CD4-positive, CD25-positive, alpha-beta regulatory T cell (primary cell): ENCODE measurements at regions not wholly inside any gene's neighbourhood (a gene's known extent, or its start where the extent isn't known, plus 50 kb on each side); places are given as distances from the start of the nearest gene placed in this dataset.

Source experiments
- ATAC-seq, 2 donors: fragments of 150-1000 bp; cut with Tn5 transposase; one replicate each; pipeline ENCODE4 v1.10.0; 2021; ENCODE audit warnings: low read depth in 2 of 2, moderate number of reproducible peaks in 2 of 2, moderate library complexity in 1 of 2
- DNase-seq, 3 donors: peaks; one replicate each; pipeline versions ENCODE4 v3.0.0 to v3.0.0-alpha.2; 2012 to 2022; ENCODE audit warnings: mixed read lengths in 1 of 3
- H3K27ac ChIP-seq: one replicate; pipeline ENCODE4 v1.7.0; 2013; ENCODE audit warnings: mild to moderate bottlenecking, low read length; ENCODE audit not compliant: insufficient read depth, poor library complexity, severe bottlenecking
- H3K27me3 ChIP-seq: one replicate; pipeline ENCODE4 v1.7.0; 2013; ENCODE audit warnings: low read length; ENCODE audit not compliant: control insufficient read depth, insufficient read depth
- H3K36me3 ChIP-seq: one replicate; pipeline ENCODE4 v1.7.0; 2013; ENCODE audit warnings: mild to moderate bottlenecking, low read length, moderate library complexity; ENCODE audit not compliant: control insufficient read depth, insufficient read depth
- H3K4me1 ChIP-seq: 2 replicates; pipeline ENCODE4 v1.7.0; 2013; ENCODE audit warnings: mild to moderate bottlenecking, low read length; ENCODE audit not compliant: insufficient read depth, control insufficient read depth, poor library complexity, severe bottlenecking
- H3K4me3 ChIP-seq: one replicate; pipeline ENCODE4 v1.7.0; 2013; ENCODE audit warnings: low read depth, mild to moderate bottlenecking, low read length, moderate library complexity
- H3K9me3 ChIP-seq, 2 experiments: 1 replicate in 1 of 2; 2 replicates in 1 of 2; pipeline ENCODE4 v1.7.0; 2013; ENCODE audit warnings: low read length in 2 of 2, mild to moderate bottlenecking in 1 of 2, moderate library complexity in 1 of 2; ENCODE audit not compliant: control insufficient read depth in 2 of 2
- H3K27ac Mint-ChIP-seq, 3 donors: one replicate each; pipeline ENCODE4 v1.8.0; 2020 to 2022; ENCODE audit warnings: mild to moderate bottlenecking in 3 of 3, mixed read lengths in 3 of 3, moderate library complexity in 2 of 3
- H3K27me3 Mint-ChIP-seq: one replicate; pipeline ENCODE4 v1.8.0; 2022; ENCODE audit warnings: mild to moderate bottlenecking, mixed read lengths
- H3K36me3 Mint-ChIP-seq: one replicate; pipeline ENCODE4 v1.8.0; 2020; ENCODE audit warnings: mixed read lengths
- H3K4me1 Mint-ChIP-seq, 4 donors: one replicate each; pipeline ENCODE4 v1.8.0; 2020 to 2022; ENCODE audit warnings: mixed read lengths in 4 of 4, mild to moderate bottlenecking in 1 of 4
- H3K4me3 Mint-ChIP-seq, 4 donors: one replicate each; pipeline ENCODE4 v1.8.0; 2020 to 2022; ENCODE audit warnings: mild to moderate bottlenecking in 4 of 4, mixed read lengths in 4 of 4, moderate library complexity in 3 of 4
- H3K9me3 Mint-ChIP-seq, 7 donors: one replicate each; pipeline ENCODE4 v1.8.0; 2020 to 2022; ENCODE audit warnings: mixed read lengths in 7 of 7, mild to moderate bottlenecking in 3 of 7, moderate library complexity in 2 of 7

DNA sequence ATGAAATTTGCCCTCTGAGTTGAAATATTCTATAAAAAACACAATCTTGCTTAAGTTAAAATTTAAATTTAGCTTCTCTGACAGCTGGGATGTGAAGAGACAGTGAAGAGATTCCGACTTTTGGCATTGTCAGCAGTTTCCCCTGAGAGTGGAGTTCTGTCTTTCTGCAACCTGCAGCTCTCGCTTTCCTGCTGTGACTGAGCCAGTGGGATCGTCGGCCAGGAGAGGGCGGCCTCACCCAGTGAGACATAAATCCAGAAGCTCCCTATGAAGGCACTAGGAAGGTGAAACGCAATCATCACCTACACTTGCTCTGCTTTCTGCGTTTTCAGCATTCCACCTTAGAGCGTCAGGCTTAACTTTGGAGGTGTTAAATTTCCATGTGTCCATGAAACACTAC lies 75.4 kb upstream of the HNMT start:
- peaks cover 4% of the 10 kb centered on the region for H3K27me3 Mint-ChIP-seq
- peaks cover 0 to 5% (median 0%) of the 10 kb centered on the region in 7 donors for H3K9me3 Mint-ChIP-seq

GRCh38 chr2:137892739-137893138 lies 71.5 kb upstream of the HNMT start:
- Mint-ChIP-seq H3K36me3 (no peaks in the 10 kb centered on the region), H3K9me3 (no peaks in the 10 kb centered on the region), H3K27me3 (no peaks in the 10 kb centered on the region), H3K27ac (no peak overlapping the region), H3K4me1 (no peaks in the 10 kb centered on the region), H3K4me3 (no peak overlapping the region)
- no peaks in the 10 kb centered on the region for H3K36me3 ChIP-seq
- no peaks in the 10 kb centered on the region for H3K4me1 ChIP-seq
- DNase-seq: no peak
- ATAC-seq: no peak
- no peak overlapping the region for H3K27ac ChIP-seq
- no peak overlapping the region for H3K4me3 ChIP-seq
- H3K9me3 ChIP-seq: no peaks in the 10 kb centered on the region
- H3K27me3 ChIP-seq: no peaks in the 10 kb centered on the region

More for the DNA sequence above, 75.4 kb upstream of the HNMT start:
- no peaks in the 10 kb centered on the region for H3K36me3 ChIP-seq
- H3K27ac Mint-ChIP-seq: no peak overlapping the region
- H3K4me1 ChIP-seq: no peaks in the 10 kb centered on the region
- H3K4me1 Mint-ChIP-seq: no peaks in the 10 kb centered on the region
- no peaks in the 10 kb centered on the region for H3K9me3 ChIP-seq
- DNase-seq (no peak), ATAC-seq (no peak)
- H3K4me3 Mint-ChIP-seq: no peak overlapping the region
- H3K27me3 ChIP-seq: no peaks in the 10 kb centered on the region
- no peak overlapping the region for H3K4me3 ChIP-seq
- H3K27ac ChIP-seq: no peak overlapping the region
- H3K36me3 Mint-ChIP-seq: no peaks in the 10 kb centered on the region

- Mint-ChIP-seq H3K9me3 (no peaks in the 10 kb centered on the region), H3K36me3 (no peaks in the 10 kb centered on the region), H3K27me3 (no peaks in the 10 kb centered on the region), H3K4me1 (no peaks in the 10 kb centered on the region), H3K4me3 (no peak overlapping the region), H3K27ac (no peak overlapping the region)
- H3K36me3 ChIP-seq: no peaks in the 10 kb centered on the region
- no peak overlapping the region for H3K27ac ChIP-seq
- no peak for ATAC-seq
- no peak overlapping the region for H3K4me3 ChIP-seq
- H3K27me3 ChIP-seq: no peaks in the 10 kb centered on the region
- no peaks in the 10 kb centered on the region for H3K4me1 ChIP-seq
- no peaks in the 10 kb centered on the region for H3K9me3 ChIP-seq
- DNase-seq: no peak
These were observed 71.1 kb upstream of the HNMT start for GRCh38 chr2:137893145-137893544.

GRCh38 chr2:137896467-137896866 lies 67.8 kb upstream of the HNMT start:
- H3K9me3 ChIP-seq: no peaks in the 10 kb centered on the region

DNA sequence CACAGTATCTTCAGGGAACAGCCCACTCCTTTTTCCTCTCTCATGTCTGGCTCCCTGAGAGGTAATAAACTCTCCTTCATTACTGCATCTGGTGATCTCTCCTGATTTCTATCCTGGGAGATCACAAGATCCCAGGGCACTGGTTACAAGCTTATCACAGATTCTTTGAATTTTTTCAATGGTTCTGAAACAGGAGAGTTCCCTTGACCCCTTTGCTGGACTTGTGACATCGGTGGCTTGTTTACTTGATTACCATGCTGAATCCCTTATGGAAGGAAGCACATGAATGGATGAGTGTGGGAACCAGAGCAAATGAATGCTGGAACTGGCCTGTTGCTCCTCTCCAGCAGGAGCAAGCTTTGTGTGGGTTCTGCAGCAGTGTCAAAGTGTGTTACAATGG lies 67.2 kb upstream of the HNMT start:
- no peak for ATAC-seq
- H3K4me3 ChIP-seq: no peak overlapping the region
- Mint-ChIP-seq H3K4me3 (no peak overlapping the region), H3K27me3 (no peaks in the 10 kb centered on the region), H3K4me1 (no peaks in the 10 kb centered on the region), H3K36me3 (no peaks in the 10 kb centered on the region), H3K27ac (no peak overlapping the region), H3K9me3 (no peaks in the 10 kb centered on the region)
- H3K9me3 ChIP-seq: no peaks in the 10 kb centered on the region
- H3K36me3 ChIP-seq: no peaks in the 10 kb centered on the region
- H3K27ac ChIP-seq: no peak overlapping the region
- H3K4me1 ChIP-seq: no peaks in the 10 kb centered on the region
- no peaks in the 10 kb centered on the region for H3K27me3 ChIP-seq
- DNase-seq: no peak

More at GRCh38 chr2:137896467-137896866, 67.8 kb upstream of the HNMT start:
- no peaks in the 10 kb centered on the region for H3K4me1 Mint-ChIP-seq
- H3K36me3 Mint-ChIP-seq: no peaks in the 10 kb centered on the region
- no peak overlapping the region for H3K27ac ChIP-seq
- no peak overlapping the region for H3K27ac Mint-ChIP-seq
- no peaks in the 10 kb centered on the region for H3K4me1 ChIP-seq
- no peaks in the 10 kb centered on the region for H3K9me3 Mint-ChIP-seq
- DNase-seq (no peak), ATAC-seq (no peak)
- no peaks in the 10 kb centered on the region for H3K36me3 ChIP-seq
- H3K4me3 Mint-ChIP-seq: no peak overlapping the region
- no peaks in the 10 kb centered on the region for H3K27me3 Mint-ChIP-seq
- no peaks in the 10 kb centered on the region for H3K27me3 ChIP-seq
- H3K4me3 ChIP-seq: no peak overlapping the region

- Histone ChIP-seq H3K36me3 (no peaks in the 10 kb centered on the region), H3K9me3 (no peaks in the 10 kb centered on the region), H3K4me3 (no peak overlapping the region), H3K27ac (no peak overlapping the region), H3K27me3 (no peaks in the 10 kb centered on the region), H3K4me1 (no peaks in the 10 kb centered on the region)
- Mint-ChIP-seq H3K27ac (no peak overlapping the region), H3K27me3 (no peaks in the 10 kb centered on the region), H3K36me3 (no peaks in the 10 kb centered on the region), H3K4me3 (no peak overlapping the region), H3K4me1 (no peaks in the 10 kb centered on the region), H3K9me3 (no peaks in the 10 kb centered on the region)
- ATAC-seq (no peak), DNase-seq (no peak)
These were observed 63.7 kb upstream of the HNMT start for GRCh38 chr2:137900421-137901141.

GRCh38 chr2:137910641-137911040 lies 53.6 kb upstream of the HNMT start:
- Histone ChIP-seq H3K27me3 (no peaks in the 10 kb centered on the region), H3K36me3 (no peaks in the 10 kb centered on the region), H3K9me3 (no peaks in the 10 kb centered on the region), H3K27ac (no peak overlapping the region), H3K4me1 (no peaks in the 10 kb centered on the region), H3K4me3 (no peak overlapping the region)
- peaks cover 0 to 2% (median 0%) of the 10 kb centered on the region in 7 donors for H3K9me3 Mint-ChIP-seq
- DNase-seq: peak in 1 of 3 donors; percentile 3
- H3K4me1 Mint-ChIP-seq: no peaks in the 10 kb centered on the region
- no peak for ATAC-seq
- no peaks in the 10 kb centered on the region for H3K27me3 Mint-ChIP-seq
- no peaks in the 10 kb centered on the region for H3K36me3 Mint-ChIP-seq
- no peak overlapping the region for H3K4me3 Mint-ChIP-seq
- H3K27ac Mint-ChIP-seq: no peak overlapping the region

DNA sequence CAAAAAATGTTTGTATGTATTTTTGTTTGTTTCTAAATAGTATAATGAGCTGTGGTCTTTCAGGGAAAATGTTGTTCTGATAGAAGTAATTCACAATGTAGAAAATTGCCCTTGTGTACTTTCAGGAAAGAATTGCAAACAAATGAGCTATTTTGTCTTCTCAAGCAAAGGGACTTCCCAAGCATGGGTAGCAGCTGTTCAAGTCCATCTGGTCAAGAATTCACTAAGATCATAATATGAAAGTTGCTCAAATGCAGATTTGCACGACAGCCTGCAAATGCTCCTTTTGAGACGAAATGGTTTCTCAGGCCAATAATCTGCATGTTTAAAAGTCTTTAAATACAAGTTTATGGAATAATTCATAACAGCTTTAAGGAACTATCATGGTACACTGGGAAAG lies 51.9 kb upstream of the HNMT start:
- Mint-ChIP-seq H3K4me3 (no peak overlapping the region), H3K9me3 (peaks cover 0 to 2% (median 0%) of the 10 kb centered on the region in 7 donors), H3K36me3 (no peaks in the 10 kb centered on the region), H3K27ac (no peak overlapping the region), H3K4me1 (no peaks in the 10 kb centered on the region), H3K27me3 (no peaks in the 10 kb centered on the region)
- Histone ChIP-seq H3K36me3 (no peaks in the 10 kb centered on the region), H3K27ac (no peak overlapping the region), H3K9me3 (no peaks in the 10 kb centered on the region), H3K4me3 (no peak overlapping the region), H3K27me3 (no peaks in the 10 kb centered on the region), H3K4me1 (no peaks in the 10 kb centered on the region)
- DNase-seq (no peak), ATAC-seq (no peak)
